Hypothalamus (tissue), 51 donors: ENCODE measurements at regions not wholly inside any gene's neighbourhood (a gene's known extent, or its start where the extent isn't known, plus 50 kb on each side); places are given as distances from the start of the nearest gene placed in this dataset.

Source experiments
- DNase-seq, 51 donors: peaks; one replicate each; lab custom pipeline; 2025; lab: John Stamatoyannopoulos, UW

DNA sequence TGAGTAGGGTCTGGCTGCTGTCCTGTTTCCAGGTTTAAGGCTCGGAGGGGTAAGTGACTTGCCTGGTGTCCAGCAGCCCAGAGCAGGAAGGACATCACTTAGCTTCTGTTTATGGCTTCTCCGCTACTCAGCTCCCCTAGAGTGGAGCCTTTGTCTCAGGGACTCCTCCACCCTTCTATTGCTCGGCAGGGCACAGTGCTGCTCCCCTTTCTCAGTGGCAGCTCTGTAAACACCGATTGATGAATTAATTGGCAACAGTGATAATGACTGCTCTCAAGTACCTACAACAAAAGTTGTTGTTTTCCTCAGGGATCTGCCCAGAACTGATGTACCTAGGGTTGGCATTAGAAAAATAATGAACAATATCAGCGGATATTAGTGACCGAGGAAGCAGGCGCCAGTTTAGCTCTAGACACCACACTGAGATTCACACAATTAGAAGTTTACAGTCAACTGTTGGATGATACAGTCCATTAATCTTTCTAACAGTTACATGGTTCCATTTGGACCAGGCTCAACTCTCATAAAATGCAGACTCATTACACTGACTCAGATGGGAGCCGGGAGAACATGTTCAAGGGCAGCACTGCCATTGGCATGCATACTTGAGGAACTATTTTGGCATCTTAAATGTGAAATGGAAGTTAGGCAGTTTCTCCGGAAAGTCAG, 265.7 kb downstream of the MTX2 start:
- DNase-seq, result no peak

DNA sequence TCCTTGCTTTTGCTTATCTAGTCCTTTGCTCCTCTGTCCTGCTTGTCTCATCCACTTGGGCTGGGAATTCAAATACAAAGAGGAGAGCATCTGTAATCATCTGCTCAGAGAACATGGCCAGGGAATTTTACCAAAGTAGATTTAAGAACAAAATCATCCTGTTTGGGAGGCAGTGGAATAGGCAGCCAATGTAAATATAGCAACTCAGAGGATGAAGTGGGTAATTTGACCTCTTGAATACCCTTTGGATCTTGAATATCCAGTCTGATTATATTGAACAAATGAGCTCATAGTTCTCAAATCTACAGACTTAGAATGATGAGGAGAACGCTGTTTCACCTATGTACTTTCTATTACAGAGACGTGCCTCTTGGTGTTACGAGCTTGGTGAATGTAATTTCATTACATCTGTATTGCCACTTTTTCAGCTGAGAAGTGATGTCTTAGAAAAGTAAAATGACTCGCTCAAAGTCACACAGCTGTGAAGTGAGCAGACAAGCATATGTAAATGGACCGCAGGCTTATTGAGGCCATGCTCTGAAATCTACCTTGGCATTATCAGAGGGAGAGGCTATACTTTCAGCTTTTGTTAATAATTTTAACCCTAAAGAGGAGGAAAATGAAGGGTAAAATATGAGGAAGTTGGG, 266.3 kb downstream of the MTX2 start:
- DNase-seq, result no peak

- no peak for DNase-seq
These were observed 267.3 kb downstream of the MTX2 start for GRCh38 chr2:176536439-176537133.

GRCh38 chr2:176537932-176538331, 268.7 kb downstream of the MTX2 start:
- DNase-seq, result no peak

- no peak for DNase-seq
These were observed 271.8 kb downstream of the MTX2 start for GRCh38 chr2:176540995-176541394.

DNA sequence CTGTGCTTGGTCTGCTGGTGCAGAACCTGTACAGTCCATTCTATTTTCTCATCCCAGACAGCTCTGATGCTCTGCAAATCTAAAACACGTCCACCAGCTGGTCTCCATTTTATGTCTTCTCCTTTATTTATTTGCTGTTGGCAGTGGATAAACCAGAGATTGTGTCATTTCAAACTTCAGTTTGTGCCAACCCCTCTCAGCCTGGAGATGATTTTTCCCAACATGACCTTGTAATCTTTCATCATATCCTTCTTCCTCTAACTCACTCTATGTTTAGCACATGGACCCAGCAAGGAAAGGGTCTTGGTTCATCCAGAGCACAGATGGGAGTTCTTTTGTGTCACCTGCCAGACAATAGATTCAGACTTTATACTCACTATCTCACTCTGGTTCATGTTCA, 273.2 kb downstream of the MTX2 start:
- no peak for DNase-seq

GRCh38 chr2:176544557-176544956, 275.3 kb downstream of the MTX2 start:
- DNase-seq, result no peak

- DNase-seq, result no peak
These were observed 276.0 kb downstream of the MTX2 start for GRCh38 chr2:176544991-176545956.

GRCh38 chr2:176546550-176546949, 277.3 kb downstream of the MTX2 start:
- no peak for DNase-seq

DNA sequence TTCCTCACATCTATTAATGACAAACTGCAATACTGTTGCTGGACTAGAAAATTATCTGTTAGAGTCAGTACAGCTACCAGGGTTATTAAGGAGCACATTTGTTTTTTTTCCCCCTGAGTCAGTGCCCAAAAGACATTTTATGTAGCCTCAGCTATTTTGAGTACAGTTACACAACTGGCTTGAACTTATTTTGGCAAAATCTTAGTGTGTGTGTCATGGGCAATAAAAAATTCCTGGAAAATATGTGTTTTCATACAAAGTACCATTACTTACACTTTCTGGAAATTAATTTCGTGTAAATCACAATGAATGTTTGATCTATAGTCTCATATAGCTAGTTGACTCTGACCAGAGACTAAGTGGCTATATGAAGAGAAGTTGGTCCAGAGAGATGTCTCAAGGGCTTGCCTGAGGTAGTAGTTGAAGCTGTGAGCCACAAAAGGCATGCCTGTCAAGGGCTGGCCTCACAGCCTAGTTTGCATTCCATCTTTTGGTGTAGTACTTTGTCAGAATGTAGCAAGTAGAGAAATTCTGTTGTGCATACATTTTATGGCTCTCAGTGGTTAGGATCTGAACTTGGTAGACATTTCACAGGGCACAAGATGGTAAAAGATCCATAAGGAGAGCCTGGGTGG, 283.4 kb downstream of the MTX2 start:
- no peak for DNase-seq

GRCh38 chr2:176553685-176554100, 284.5 kb downstream of the MTX2 start:
- peak in 39 of 51 donors; percentile 1 to 58 (median 18) for DNase-seq

DNA sequence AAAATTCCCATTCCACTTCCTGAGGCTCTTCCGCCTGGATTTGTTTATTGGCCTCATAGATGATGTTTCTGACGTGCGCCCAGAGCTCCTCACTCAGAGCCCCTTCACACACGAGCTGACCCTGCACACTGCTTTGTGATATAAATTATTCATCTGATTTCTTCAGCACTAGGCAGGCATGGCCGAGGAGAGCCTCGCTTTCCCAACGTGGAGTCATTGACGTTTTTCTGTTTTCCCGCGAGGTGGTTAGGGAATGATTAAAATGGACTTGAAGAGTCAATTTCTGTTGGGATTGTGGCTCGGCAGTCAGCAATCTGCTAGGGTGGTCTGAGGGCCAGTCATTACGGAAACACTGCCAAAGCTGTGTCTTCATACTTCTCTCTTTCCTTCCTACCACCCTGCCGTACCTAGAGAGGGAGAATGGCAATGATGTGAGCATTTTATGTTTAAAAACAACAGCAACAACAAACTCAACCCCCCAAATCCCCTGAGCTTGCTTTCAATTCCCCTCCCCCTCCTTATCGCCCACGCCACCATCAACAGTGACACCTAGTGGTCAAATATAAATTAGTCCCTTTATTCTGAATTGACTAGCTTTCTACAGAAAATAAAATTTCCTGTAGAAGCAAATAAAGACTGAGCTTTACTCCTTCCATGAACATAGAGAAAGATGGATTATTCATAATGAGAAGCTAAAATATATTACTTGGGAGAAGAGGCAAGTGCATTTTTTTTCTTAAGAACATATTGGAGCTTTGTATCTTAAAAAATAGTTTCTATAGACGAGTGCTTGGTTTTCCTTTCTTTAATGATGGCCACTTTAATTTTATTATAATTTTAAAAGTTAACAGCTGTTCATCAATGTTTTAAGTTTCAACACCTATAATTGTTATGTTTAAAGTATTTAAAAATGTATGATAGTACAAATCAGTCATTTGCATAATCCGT, 285.1 kb downstream of the MTX2 start:
- peak in 27 of 51 donors; percentile 1 to 49 (median 13) for DNase-seq

GRCh38 chr2:176555112-176555511, 285.9 kb downstream of the MTX2 start:
- no peak for DNase-seq

DNA sequence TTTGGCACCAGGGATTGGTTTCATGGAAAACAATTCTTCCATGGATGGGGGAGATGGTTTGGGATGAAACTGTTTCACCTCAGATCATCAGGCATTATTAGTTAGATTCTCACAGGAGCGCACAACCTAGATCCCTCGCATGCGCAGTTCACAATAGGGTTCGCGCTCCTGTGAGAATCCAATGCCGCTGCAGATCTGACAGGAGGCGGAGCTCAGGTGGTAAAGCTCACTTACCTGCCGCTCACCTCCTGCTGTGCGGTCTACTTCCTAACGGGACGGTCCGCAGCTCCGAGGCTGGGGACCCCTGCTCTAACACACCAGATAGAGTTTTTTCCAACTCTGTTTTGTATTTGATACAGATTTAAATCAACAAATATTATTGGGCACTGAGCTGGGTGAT, 286.5 kb downstream of the MTX2 start:
- DNase-seq, result no peak

- DNase-seq, result no peak
These were observed 287.1 kb downstream of the MTX2 start for GRCh38 chr2:176556373-176556772.

DNA sequence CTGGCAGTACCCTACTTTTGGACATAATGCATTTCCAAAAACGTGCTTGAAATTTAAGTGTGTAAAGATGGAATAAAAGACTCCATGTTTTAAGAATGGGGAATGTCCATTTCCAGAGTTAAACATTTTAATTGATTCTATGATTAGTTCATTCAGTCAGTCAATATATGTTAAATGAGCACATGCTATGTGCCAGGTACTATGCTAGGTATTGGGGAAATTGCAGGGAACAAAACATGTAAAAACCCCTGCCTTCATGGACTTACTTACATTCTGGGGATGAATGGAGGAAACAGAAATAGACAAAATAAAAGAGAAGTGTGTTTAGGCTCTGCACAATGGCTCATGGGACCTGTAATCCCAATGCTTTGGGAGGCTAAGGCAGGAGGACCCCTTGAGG, 288.6 kb downstream of the MTX2 start:
- no peak for DNase-seq

DNA sequence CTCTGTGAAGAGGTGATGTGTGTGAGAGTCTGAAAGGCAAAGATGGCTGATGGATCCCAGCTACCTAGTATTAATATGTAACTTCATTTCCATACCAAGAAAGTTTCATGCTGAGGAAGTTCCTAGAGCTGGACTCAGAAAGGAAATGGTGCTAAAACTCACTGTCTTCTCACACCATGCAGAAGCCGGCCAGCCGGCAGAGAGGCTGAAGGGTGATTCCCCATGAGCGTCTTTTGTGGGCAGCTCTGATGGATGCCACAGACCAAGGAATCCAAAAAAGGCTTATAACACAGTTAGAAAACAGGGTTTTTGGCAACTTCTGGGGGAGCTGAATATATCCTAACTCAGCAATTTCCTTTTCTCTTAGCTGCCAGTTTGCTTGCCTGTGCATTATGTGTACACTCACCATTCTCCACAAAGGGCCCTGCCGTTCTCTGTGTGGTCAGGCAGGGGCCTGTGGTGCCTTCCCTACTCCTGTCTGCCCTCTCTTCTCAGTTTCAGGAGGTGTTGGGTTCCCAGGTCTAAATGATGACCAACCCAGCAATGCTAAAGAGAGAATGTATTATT, 289.4 kb downstream of the MTX2 start:
- DNase-seq, result no peak

- no peak for DNase-seq
These were observed 291.1 kb downstream of the MTX2 start for GRCh38 chr2:176560296-176560695.

DNA sequence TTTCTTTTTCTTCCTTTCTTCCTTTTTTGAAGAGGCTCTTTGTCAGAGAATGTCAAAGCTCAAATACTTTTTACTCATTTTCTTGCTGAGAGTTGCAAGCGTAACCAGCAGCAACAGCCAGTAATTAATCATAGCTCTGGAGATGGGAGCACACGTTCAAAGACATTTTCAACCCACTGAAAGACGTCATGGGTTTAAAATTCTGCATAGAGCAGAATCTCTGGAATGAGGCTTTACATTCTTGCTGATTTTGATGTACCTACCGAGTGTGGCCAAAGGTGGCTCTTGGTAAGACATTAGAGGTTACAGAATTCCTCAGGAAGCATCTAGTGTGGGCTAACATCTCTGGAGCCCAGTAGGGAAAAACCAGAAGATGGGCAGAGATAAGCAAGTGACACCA, 292.5 kb downstream of the MTX2 start:
- DNase-seq, result no peak
